Panc1 (cell line): ENCODE measurements at regions not wholly inside any gene's neighbourhood (a gene's known extent, or its start where the extent isn't known, plus 50 kb on each side); places are given as distances from the start of the nearest gene placed in this dataset.

Experiments
- ATAC-seq: fragments of 200-7000 bp; cut with Tn5 transposase; 2 replicates; pipeline ENCODE4 v1.9.1; 2020; ENCODE audit warnings: mild to moderate bottlenecking, moderate library complexity
- BruUV-seq: library from RNA; stranded (reverse); fragments of 400-500 nt; replicated peaks from 2 replicates; lab custom pipeline; 2021; lab: Mats Ljungman, UMichigan
- CTCF ChIA-PET: fragments of 300-600 bp; sonication (Branson Sonifier 250); formaldehyde crosslinking; loops from one replicate; lab custom pipeline; 2022; ENCODE audit warnings: antibody characterized with exemption; lab: Charles Lee
- POLR2A ChIA-PET: fragments of 300-600 bp; sonication (Branson Sonifier 250); formaldehyde crosslinking; loops from one replicate; lab custom pipeline; 2022; ENCODE audit warnings: antibody characterized with exemption; lab: Charles Lee
- DNase-seq: peaks from one replicate; pipeline ENCODE4 v3.0.0-alpha.2; 2010; ENCODE audit warnings: low read depth, low spot score
- H3K27ac ChIP-seq: 2 replicates; pipeline ENCODE4 v1.5.1; 2011; ENCODE audit warnings: mild to moderate bottlenecking, low read length, inconsistent platforms
- H3K27me3 ChIP-seq: fragments of 200-500 bp; sonication (Bioruptor generic); 2 replicates; pipeline ENCODE4 v1.6.0; 2014; ENCODE audit warnings: low read length, inconsistent platforms; ENCODE audit not compliant: control insufficient read depth, insufficient read depth
- H3K36me3 ChIP-seq: fragments of 200-500 bp; sonication (Bioruptor generic); 2 replicates; pipeline ENCODE4 v1.5.1; 2014; ENCODE audit warnings: inconsistent platforms, mild to moderate bottlenecking, low read length, moderate library complexity; ENCODE audit not compliant: control insufficient read depth, insufficient read depth
- H3K4me1 ChIP-seq: 2 replicates; pipeline ENCODE4 v1.5.1; 2011; ENCODE audit warnings: inconsistent platforms, mild to moderate bottlenecking, low read length, moderate library complexity; ENCODE audit not compliant: control insufficient read depth, insufficient read depth
- H3K4me3 ChIP-seq, 2 experiments: 2 replicates each; pipeline ENCODE4 v1.5.1; 2011 to 2012; ENCODE audit warnings: low read depth in 2 of 2, low read length in 2 of 2, mild to moderate bottlenecking in 2 of 2, inconsistent platforms in 1 of 2, moderate library complexity in 1 of 2
- H3K9me3 ChIP-seq: fragments of 200-500 bp; sonication (Bioruptor generic); 2 replicates; pipeline ENCODE4 v1.5.1; 2014; ENCODE audit warnings: low read depth, mild to moderate bottlenecking, inconsistent platforms, low read length, moderate library complexity; ENCODE audit not compliant: control insufficient read depth, insufficient read depth
- POLR2AphosphoS5 ChIP-seq: IDR thresholded peaks from 2 replicates; pipeline ENCODE4 v1.6.1; 2012; ENCODE audit warnings: mild to moderate bottlenecking, low read depth, low read length, moderate library complexity
- SIN3A ChIP-seq: IDR thresholded peaks from 2 replicates; pipeline ENCODE4 v1.6.1; 2012; ENCODE audit warnings: low read depth, mild to moderate bottlenecking, low read length, moderate library complexity, borderline replicate concordance; ENCODE audit not compliant: insufficient read depth
- TCF7L2 ChIP-seq: IDR thresholded peaks from 2 replicates; pipeline ENCODE4 v1.6.1; 2011; ENCODE audit warnings: mild to moderate bottlenecking, low read depth, low read length, inconsistent platforms
- in situ Hi-C: cut with HindIII; loops from 2 replicates; pipeline ENCODE4 v1.10.0; 2016; ENCODE audit warnings: low sequenced_read_pairs, low pct_unique_long_range_greater_than_20kb
- intact Hi-C: fragments of 100-400 bp; cut with micrococcal nuclease; formaldehyde crosslinking; loops from one replicate; pipeline ENCODE4 v1.10.0; 2022; ENCODE audit not compliant: unreplicated experiment
- TF ChIP-seq, protein P1 (sequence below): fragments of 450-650 bp; IDR thresholded peaks from 2 replicates; pipeline ENCODE4 v1.5.1; 2017; ENCODE audit warnings: mild to moderate bottlenecking
- TF ChIP-seq, protein P2 (sequence below), 2 experiments: IDR thresholded peaks; 2 replicates each; pipeline ENCODE4 v1.6.1; 2011 to 2012; ENCODE audit warnings: low read depth in 2 of 2, control low read depth in 1 of 2, low read length in 1 of 2, mild to moderate bottlenecking in 1 of 2, moderate library complexity in 1 of 2; ENCODE audit not compliant: insufficient read depth in 1 of 2

DNA sequence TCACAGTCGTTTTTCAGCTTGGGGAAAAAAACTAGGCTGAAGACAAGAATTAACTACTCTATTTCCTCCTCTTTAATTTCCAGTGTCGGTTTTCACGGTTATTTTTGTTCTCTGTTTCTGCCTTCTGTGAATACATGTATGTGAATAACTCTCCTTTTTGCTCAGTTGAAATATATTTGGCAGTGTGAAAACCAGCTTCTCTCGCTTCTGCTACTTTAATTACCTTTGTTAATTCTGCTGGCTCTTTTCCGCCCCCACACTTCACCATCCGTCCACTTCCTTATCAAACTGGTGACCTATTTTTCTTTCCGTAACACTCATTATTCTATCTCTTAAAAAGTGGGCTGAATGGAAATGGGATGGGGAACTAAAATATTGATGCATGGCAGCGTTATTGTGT is 126.4 kb downstream of the POU4F1 start:
- CTCF ChIA-PET: no interaction called here
- no peak overlapping the region for H3K27ac ChIP-seq
- no peak for DNase-seq

DNA sequence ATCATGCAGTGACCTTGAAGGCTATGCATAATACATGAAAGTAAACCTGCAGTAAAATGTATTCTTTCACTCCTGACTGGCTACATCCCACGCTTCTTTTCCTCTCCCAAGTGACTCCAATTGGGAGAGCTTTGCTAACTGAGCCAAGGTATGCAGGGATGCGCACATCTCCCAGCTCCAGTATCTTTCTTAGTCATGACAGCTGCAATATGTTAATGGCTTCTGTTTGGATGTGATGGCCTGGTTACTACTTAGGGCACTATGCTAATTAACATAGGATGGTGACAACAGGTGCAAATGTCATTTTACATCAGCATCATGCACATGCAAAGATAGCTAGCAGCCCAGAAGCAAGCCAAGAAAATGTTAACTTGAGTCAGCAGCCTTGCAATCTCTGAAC is 134.7 kb downstream of the POU4F1 start:
- Histone ChIP-seq H3K9me3 (no peaks in the 10 kb centered on the region), H3K36me3 (no peaks in the 10 kb centered on the region; the same call in 1 of the 2 replicates), H3K4me1 (no peaks in the 10 kb centered on the region), H3K4me3 (no peak overlapping the region), H3K27me3 (no peaks in the 10 kb centered on the region), H3K27ac (no peak overlapping the region)
- ChIA-PET POLR2A (no interaction called here), CTCF (no interaction called here)
- in situ Hi-C loops: no loop called here
- no peak for ATAC-seq
- TF ChIP-seq TCF7L2: no peak
- TF ChIP-seq SIN3A: no peak
- TF ChIP-seq, protein P1, sequence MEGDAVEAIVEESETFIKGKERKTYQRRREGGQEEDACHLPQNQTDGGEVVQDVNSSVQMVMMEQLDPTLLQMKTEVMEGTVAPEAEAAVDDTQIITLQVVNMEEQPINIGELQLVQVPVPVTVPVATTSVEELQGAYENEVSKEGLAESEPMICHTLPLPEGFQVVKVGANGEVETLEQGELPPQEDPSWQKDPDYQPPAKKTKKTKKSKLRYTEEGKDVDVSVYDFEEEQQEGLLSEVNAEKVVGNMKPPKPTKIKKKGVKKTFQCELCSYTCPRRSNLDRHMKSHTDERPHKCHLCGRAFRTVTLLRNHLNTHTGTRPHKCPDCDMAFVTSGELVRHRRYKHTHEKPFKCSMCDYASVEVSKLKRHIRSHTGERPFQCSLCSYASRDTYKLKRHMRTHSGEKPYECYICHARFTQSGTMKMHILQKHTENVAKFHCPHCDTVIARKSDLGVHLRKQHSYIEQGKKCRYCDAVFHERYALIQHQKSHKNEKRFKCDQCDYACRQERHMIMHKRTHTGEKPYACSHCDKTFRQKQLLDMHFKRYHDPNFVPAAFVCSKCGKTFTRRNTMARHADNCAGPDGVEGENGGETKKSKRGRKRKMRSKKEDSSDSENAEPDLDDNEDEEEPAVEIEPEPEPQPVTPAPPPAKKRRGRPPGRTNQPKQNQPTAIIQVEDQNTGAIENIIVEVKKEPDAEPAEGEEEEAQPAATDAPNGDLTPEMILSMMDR: no peak
- TF ChIP-seq, protein P2, sequence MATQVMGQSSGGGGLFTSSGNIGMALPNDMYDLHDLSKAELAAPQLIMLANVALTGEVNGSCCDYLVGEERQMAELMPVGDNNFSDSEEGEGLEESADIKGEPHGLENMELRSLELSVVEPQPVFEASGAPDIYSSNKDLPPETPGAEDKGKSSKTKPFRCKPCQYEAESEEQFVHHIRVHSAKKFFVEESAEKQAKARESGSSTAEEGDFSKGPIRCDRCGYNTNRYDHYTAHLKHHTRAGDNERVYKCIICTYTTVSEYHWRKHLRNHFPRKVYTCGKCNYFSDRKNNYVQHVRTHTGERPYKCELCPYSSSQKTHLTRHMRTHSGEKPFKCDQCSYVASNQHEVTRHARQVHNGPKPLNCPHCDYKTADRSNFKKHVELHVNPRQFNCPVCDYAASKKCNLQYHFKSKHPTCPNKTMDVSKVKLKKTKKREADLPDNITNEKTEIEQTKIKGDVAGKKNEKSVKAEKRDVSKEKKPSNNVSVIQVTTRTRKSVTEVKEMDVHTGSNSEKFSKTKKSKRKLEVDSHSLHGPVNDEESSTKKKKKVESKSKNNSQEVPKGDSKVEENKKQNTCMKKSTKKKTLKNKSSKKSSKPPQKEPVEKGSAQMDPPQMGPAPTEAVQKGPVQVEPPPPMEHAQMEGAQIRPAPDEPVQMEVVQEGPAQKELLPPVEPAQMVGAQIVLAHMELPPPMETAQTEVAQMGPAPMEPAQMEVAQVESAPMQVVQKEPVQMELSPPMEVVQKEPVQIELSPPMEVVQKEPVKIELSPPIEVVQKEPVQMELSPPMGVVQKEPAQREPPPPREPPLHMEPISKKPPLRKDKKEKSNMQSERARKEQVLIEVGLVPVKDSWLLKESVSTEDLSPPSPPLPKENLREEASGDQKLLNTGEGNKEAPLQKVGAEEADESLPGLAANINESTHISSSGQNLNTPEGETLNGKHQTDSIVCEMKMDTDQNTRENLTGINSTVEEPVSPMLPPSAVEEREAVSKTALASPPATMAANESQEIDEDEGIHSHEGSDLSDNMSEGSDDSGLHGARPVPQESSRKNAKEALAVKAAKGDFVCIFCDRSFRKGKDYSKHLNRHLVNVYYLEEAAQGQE (IDR thresholded peaks at IDR 0.05; ENCODE audit: insufficient read depth in 1 of 2, low read depth in 2 of 2, low read length in 1 of 2): no peak
- no peak for TF ChIP-seq POLR2AphosphoS5
- intact Hi-C loops: no loop called here
- DNase-seq: no peak
- BruUV-seq: no TSS peak

More for the DNA sequence above, 126.4 kb downstream of the POU4F1 start:
- H3K9me3 ChIP-seq: no peaks in the 10 kb centered on the region
- H3K27me3 ChIP-seq: no peaks in the 10 kb centered on the region
- H3K4me3 ChIP-seq: no peak overlapping the region
- no peaks in the 10 kb centered on the region for H3K4me1 ChIP-seq
- POLR2A ChIA-PET: no interaction called here
- in situ Hi-C loops (no loop called here), intact Hi-C loops (no loop called here)
- no peaks in the 10 kb centered on the region for H3K36me3 ChIP-seq
- no peak for ATAC-seq
- BruUV-seq: no TSS peak
- TF ChIP-seq SIN3A (no peak), POLR2AphosphoS5 (no peak), TCF7L2 (no peak)
- TF ChIP-seq, protein P2 (IDR thresholded peaks at IDR 0.05; ENCODE audit: insufficient read depth in 1 of 2, low read depth in 2 of 2, low read length in 1 of 2): no peak
- TF ChIP-seq, protein P1: no peak
